DMS114 treated with DMSO at 0.1 percent for 48 hours (cell line): ENCODE measurements at regions not wholly inside any gene's neighbourhood (a gene's known extent, or its start where the extent isn't known, plus 50 kb on each side); places are given as distances from the start of the nearest gene placed in this dataset.

ENCODE experiments used
- DNase-seq: peaks from one replicate; lab custom pipeline; 2025; ENCODE audit not compliant: unreplicated experiment; lab: John Stamatoyannopoulos, UW

GRCh38 chr4:121227341-121227792, 63.2 kb upstream of the TNIP3 start:
- no peak for DNase-seq

GRCh38 chr4:121226362-121226761, 62.2 kb upstream of the TNIP3 start:
- no peak for DNase-seq

- DNase-seq = no peak
Measured at GRCh38 chr4:121221608-121222007, 57.5 kb upstream of the TNIP3 start.

- no peak for DNase-seq
Measured at GRCh38 chr4:121221201-121221600, 57.1 kb upstream of the TNIP3 start.

- DNase-seq = no peak
Measured at GRCh38 chr4:121220698-121221097, 56.6 kb upstream of the TNIP3 start.

GRCh38 chr4:121219227-121219626, 55.1 kb upstream of the TNIP3 start:
- DNase-seq = no peak

GRCh38 chr4:121217351-121217750, 53.2 kb upstream of the TNIP3 start:
- no peak for DNase-seq

GRCh38 chr4:121216461-121216860, 52.3 kb upstream of the TNIP3 start:
- no peak for DNase-seq

- DNase-seq = no peak
Measured at GRCh38 chr4:121213940-121214339, 49.8 kb upstream of the TNIP3 start.
